ENCODE measurements at regions not wholly inside any gene's neighbourhood (a gene's known extent, or its start where the extent isn't known, plus 50 kb on each side); places are given as distances from the start of the nearest gene placed in this dataset.

DNA sequence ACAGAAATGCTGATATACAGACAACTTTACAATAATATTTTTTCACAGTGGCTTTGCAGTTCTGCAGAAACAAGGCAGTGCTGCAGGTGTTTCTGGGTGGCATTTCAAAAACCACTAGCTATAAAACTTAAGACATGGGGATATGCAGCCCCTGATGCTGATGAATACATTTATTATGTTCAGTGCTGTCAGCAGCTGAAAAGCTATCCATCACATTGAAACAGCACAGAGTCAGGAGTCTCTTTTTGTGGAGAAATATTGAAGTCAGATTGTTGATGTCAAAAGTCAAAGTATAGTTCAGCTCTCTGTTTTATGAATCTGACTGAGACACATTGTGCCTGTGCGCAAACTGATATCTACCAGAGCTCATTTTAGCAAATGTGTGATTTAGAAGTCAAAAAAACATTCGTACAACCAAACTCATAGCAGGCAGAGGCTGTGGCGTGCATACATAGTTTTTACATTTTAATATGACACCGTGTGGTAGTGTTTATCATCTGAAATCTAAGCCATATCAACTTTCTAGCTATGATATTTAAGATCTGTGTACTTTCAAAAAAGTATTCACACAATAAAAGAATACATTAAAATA, 467.6 kb downstream of the PRKD1 start:
- Mint-ChIP-seq H3K36me3 (ENCODE audit: low read depth) (no peaks in the 10 kb centered on the region), H3K4me1 (peaks cover 14% of the 10 kb centered on the region), H3K27ac (ENCODE audit: unreplicated experiment) (no peak overlapping the region), H3K27me3 (ENCODE audit: low read depth) (peaks cover 8% of the 10 kb centered on the region), H3K4me3 (no peak overlapping the region), H3K9me3 (no peaks in the 10 kb centered on the region)
- DNase-seq (ENCODE audit: low read depth, low spot score): no peak
- TF ChIP-seq, protein P1, sequence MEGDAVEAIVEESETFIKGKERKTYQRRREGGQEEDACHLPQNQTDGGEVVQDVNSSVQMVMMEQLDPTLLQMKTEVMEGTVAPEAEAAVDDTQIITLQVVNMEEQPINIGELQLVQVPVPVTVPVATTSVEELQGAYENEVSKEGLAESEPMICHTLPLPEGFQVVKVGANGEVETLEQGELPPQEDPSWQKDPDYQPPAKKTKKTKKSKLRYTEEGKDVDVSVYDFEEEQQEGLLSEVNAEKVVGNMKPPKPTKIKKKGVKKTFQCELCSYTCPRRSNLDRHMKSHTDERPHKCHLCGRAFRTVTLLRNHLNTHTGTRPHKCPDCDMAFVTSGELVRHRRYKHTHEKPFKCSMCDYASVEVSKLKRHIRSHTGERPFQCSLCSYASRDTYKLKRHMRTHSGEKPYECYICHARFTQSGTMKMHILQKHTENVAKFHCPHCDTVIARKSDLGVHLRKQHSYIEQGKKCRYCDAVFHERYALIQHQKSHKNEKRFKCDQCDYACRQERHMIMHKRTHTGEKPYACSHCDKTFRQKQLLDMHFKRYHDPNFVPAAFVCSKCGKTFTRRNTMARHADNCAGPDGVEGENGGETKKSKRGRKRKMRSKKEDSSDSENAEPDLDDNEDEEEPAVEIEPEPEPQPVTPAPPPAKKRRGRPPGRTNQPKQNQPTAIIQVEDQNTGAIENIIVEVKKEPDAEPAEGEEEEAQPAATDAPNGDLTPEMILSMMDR (conservative IDR thresholded peaks at IDR 0.05): no peak

DNA sequence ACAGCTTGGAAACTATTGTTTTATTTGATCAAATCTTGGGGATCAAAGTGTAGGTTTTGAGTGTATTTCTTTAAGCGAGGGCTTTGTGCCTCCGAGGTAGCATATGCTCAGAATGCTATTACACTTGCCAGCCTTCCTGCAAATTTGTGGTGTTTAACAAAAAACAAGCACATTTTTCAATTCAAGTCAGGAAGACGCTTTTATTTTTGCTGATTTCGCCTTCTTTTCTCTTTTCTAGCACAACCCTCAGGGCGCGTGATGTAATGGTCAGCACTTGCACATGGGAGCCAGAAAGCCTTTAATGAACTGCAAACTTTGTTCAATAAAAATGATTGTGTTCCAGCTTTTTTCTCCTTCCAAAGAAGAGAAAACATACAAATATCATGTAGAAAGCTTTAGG, 466.5 kb downstream of the PRKD1 start:
- Mint-ChIP-seq H3K27me3 (ENCODE audit: low read depth) (peaks cover 8% of the 10 kb centered on the region), H3K27ac (ENCODE audit: unreplicated experiment) (no peak overlapping the region), H3K4me1 (peaks cover 14% of the 10 kb centered on the region), H3K36me3 (ENCODE audit: low read depth) (no peaks in the 10 kb centered on the region), H3K4me3 (no peak overlapping the region), H3K9me3 (no peaks in the 10 kb centered on the region)
- DNase-seq (ENCODE audit: low read depth, low spot score): no peak
- TF ChIP-seq, protein P1 (conservative IDR thresholded peaks at IDR 0.05): no peak

DNA sequence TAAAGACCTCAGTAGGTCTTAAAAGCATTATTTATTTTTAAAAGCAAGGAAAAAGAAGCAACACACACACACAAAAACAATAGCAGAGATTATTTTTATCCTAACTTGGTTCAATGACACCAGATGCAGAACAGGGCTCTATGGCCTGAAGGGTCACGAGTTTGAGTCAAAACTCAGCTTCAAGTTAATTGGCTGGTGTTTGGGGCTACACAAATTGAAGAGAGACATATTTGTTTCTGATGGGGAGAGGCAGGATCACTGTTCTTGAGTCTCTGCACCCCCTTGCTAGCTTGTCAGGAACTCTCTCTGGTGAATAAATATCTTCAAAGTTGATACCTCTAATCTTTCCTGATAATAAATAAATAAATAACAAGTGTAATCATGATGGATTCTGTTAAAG, 466.1 kb downstream of the PRKD1 start:
- TF ChIP-seq, protein P1 (conservative IDR thresholded peaks at IDR 0.05): no peak
- no peaks in the 10 kb centered on the region for H3K9me3 Mint-ChIP-seq
- no peak for DNase-seq (ENCODE audit: low read depth, low spot score)
- H3K36me3 Mint-ChIP-seq (ENCODE audit: low read depth): no peaks in the 10 kb centered on the region
- H3K27ac Mint-ChIP-seq (ENCODE audit: unreplicated experiment): no peak overlapping the region
- H3K27me3 Mint-ChIP-seq (ENCODE audit: low read depth): peaks cover 8% of the 10 kb centered on the region
- no peak overlapping the region for H3K4me3 Mint-ChIP-seq
- peaks cover 14% of the 10 kb centered on the region for H3K4me1 Mint-ChIP-seq

DNA sequence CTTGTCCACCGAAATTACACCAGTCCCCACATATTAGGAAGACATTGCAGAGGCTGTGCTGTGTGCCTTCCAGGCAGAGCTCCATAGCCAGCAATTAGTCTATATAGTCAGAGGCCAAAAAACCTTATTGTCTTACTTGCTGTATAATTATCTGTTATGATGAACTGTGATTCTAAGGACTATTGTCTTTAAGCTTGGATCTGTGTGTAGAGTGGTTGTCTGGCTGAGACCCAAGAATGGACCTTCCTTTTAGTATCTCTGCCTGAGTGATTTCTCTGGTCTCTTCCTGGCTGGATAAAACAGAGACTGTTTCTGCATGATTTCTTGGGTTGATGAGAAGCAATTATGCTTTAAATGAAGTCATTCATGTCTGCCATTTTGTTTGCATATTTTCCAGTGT, 465.3 kb downstream of the PRKD1 start:
- H3K4me1 Mint-ChIP-seq: peaks cover 14% of the 10 kb centered on the region
- no peaks in the 10 kb centered on the region for H3K36me3 Mint-ChIP-seq (ENCODE audit: low read depth)
- peaks cover 3% of the 10 kb centered on the region for H3K9me3 Mint-ChIP-seq
- DNase-seq (ENCODE audit: low read depth, low spot score): no peak
- peaks cover 13% of the 10 kb centered on the region for H3K27me3 Mint-ChIP-seq (ENCODE audit: low read depth)
- TF ChIP-seq, protein P1 (conservative IDR thresholded peaks at IDR 0.05): no peak
- H3K27ac Mint-ChIP-seq (ENCODE audit: unreplicated experiment): no peak overlapping the region
- H3K4me3 Mint-ChIP-seq: no peak overlapping the region

DNA sequence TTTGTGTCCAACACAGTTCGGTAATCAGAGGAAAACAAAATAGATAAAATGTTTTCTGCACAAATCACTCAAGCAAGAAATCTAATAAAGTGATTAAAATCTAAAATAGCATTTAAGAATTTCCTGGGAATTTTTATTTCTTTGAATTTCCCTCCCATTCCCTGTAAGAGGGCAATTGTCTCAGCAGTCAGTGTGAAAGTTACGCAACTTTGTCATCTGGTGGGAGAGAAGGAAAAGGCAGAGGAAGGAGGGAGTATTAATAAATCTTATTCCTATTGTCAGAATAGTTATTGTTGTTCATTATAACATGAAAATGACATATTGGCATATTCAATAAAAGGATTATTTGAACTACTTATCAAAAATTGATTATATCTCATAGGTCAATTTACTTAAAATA, 464.9 kb downstream of the PRKD1 start:
- TF ChIP-seq, protein P1 (conservative IDR thresholded peaks at IDR 0.05): no peak
- peaks cover 13% of the 10 kb centered on the region for H3K27me3 Mint-ChIP-seq (ENCODE audit: low read depth)
- H3K4me1 Mint-ChIP-seq: peaks cover 14% of the 10 kb centered on the region
- no peak overlapping the region for H3K27ac Mint-ChIP-seq (ENCODE audit: unreplicated experiment)
- no peak for DNase-seq (ENCODE audit: low read depth, low spot score)
- H3K9me3 Mint-ChIP-seq: peaks cover 3% of the 10 kb centered on the region
- H3K36me3 Mint-ChIP-seq (ENCODE audit: low read depth): no peaks in the 10 kb centered on the region
- no peak overlapping the region for H3K4me3 Mint-ChIP-seq
